B cell (primary cell): ENCODE measurements at regions not wholly inside any gene's neighbourhood (a gene's known extent, or its start where the extent isn't known, plus 50 kb on each side); places are given as distances from the start of the nearest gene placed in this dataset.

Experiments used
- ATAC-seq: fragments of 200-7000 bp; cut with Tn5 transposase; one replicate; pipeline ENCODE4 v1.10.0; 2021; ENCODE audit warnings: low read depth, mild to moderate bottlenecking, moderate number of reproducible peaks, moderate library complexity
- CTCF ChIA-PET: fragments of 350-600 bp; sonication (Branson Sonifier 250); formaldehyde crosslinking; loops from one replicate; lab custom pipeline; 2021; ENCODE audit warnings: antibody characterized with exemption, inconsistent platforms; lab: Charles Lee
- POLR2A ChIA-PET: fragments of 350-600 bp; sonication (Branson Sonifier 250); formaldehyde crosslinking; loops from one replicate; lab custom pipeline; 2021; ENCODE audit warnings: antibody characterized with exemption; lab: Charles Lee
- DNase-seq: peaks from one replicate; pipeline ENCODE4 v3.0.0; 2013
- H2AFZ ChIP-seq: 2 replicates; pipeline ENCODE4 v1.6.1; 2012; ENCODE audit warnings: mild to moderate bottlenecking, low read depth, low read length; ENCODE audit not compliant: insufficient read depth, poor library complexity, severe bottlenecking
- H3K27ac ChIP-seq, 2 donors: 1 replicate in 1 of 2; 2 replicates in 1 of 2; pipeline ENCODE4 v1.5.1; 2012 to 2013; ENCODE audit warnings: low read length in 2 of 2, mild to moderate bottlenecking in 2 of 2, moderate library complexity in 1 of 2
- H3K27me3 ChIP-seq, 4 experiments: fragments of 200-600 bp in 1 of 4; sonication (generic) in 1 of 4; replicated peaks in 1 of 4; 1 replicate in 2 of 4; 2 replicates in 2 of 4; pipeline versions ENCODE4 v1.6.1 to v1.7.0; 2013 to 2016; ENCODE audit warnings: low read length in 3 of 4, mild to moderate bottlenecking in 2 of 4, mixed read lengths in 1 of 4, moderate library complexity in 1 of 4; ENCODE audit not compliant: insufficient read depth in 4 of 4, control insufficient read depth in 3 of 4; ENCODE audit errors: control extremely low read depth in 1 of 4
- H3K36me3 ChIP-seq, 2 experiments: replicated peaks in 1 of 2; 1 replicate in 1 of 2; 2 replicates in 1 of 2; pipeline versions ENCODE4 v1.6.1 to v1.7.1; 2013; ENCODE audit warnings: low read length in 1 of 2; ENCODE audit not compliant: insufficient read depth in 2 of 2, control insufficient read depth in 1 of 2; ENCODE audit errors: control extremely low read depth in 1 of 2, extremely low read depth in 1 of 2
- H3K4me1 ChIP-seq, 2 donors: fragments of 200-600 bp in 1 of 2; sonication (generic) in 1 of 2; 1 replicate in 1 of 2; 2 replicates in 1 of 2; pipeline versions ENCODE4 v1.5.1 to v1.6.1; 2013 to 2017; ENCODE audit warnings: low read length in 2 of 2; ENCODE audit not compliant: control insufficient read depth in 2 of 2, insufficient read depth in 2 of 2
- H3K4me2 ChIP-seq: replicated peaks from 2 replicates; pipeline ENCODE3; 2012; ENCODE audit warnings: mild to moderate bottlenecking, low read depth, low read length; ENCODE audit not compliant: poor library complexity, severe bottlenecking
- H3K4me3 ChIP-seq, 5 experiments: fragments of 200-600 bp in 1 of 5; sonication (generic) in 1 of 5; 1 replicate in 3 of 5; 2 replicates in 2 of 5; pipeline versions ENCODE4 v1.5.1 to v1.7.0; 2011 to 2016; ENCODE audit warnings: low read length in 4 of 5, mild to moderate bottlenecking in 4 of 5, low read depth in 2 of 5, control low read depth in 1 of 5, moderate library complexity in 1 of 5; ENCODE audit not compliant: insufficient read depth in 1 of 5; ENCODE audit errors: control extremely low read depth in 1 of 5, extremely low read depth in 1 of 5
- H3K79me2 ChIP-seq: fragments of 200-600 bp; sonication (generic); one replicate; pipeline ENCODE4 v1.6.0; 2016; ENCODE audit warnings: low read length; ENCODE audit not compliant: control insufficient read depth, insufficient read depth
- H3K9ac ChIP-seq: fragments of 200-600 bp; sonication (generic); 2 replicates; pipeline ENCODE4 v1.6.1; 2017; ENCODE audit warnings: mild to moderate bottlenecking, low read length, moderate library complexity
- H3K9me3 ChIP-seq, 3 donors: one replicate each; pipeline versions ENCODE4 v1.6.1 to v1.7.1; 2013; ENCODE audit warnings: low read length in 2 of 3; ENCODE audit not compliant: control insufficient read depth in 2 of 3, insufficient read depth in 1 of 3; ENCODE audit errors: control extremely low read depth in 1 of 3
- H4K20me1 ChIP-seq: 2 replicates; pipeline ENCODE4 v1.6.0; 2012; ENCODE audit warnings: mild to moderate bottlenecking, low read length; ENCODE audit not compliant: insufficient read depth, control insufficient read depth, poor library complexity, severe bottlenecking
- H3K27ac Mint-ChIP-seq: one replicate; pipeline ENCODE4 v1.8.0; 2021; ENCODE audit warnings: mixed read lengths
- H3K27me3 Mint-ChIP-seq: one replicate; pipeline ENCODE4 v1.8.0; 2021; ENCODE audit warnings: mixed read lengths
- H3K4me1 Mint-ChIP-seq: one replicate; pipeline ENCODE4 v1.8.0; 2021; ENCODE audit warnings: mixed read lengths
- H3K4me3 Mint-ChIP-seq: one replicate; pipeline ENCODE4 v1.8.0; 2021; ENCODE audit warnings: mixed read lengths
- H3K9me3 Mint-ChIP-seq: one replicate; pipeline ENCODE4 v1.8.0; 2022; ENCODE audit warnings: mixed read lengths; ENCODE audit not compliant: insufficient read depth
- EZH2 ChIP-seq: IDR thresholded peaks from 2 replicates; pipeline ENCODE4 v1.6.1; 2012; ENCODE audit warnings: borderline replicate concordance, low read depth, mild to moderate bottlenecking, moderate library complexity, low read length; ENCODE audit not compliant: insufficient read depth, poor library complexity, severe bottlenecking
- WGBS: methylation state at CpG from one replicate; pipeline ENCODE4 v1.1.5; 2013; ENCODE audit warnings: missing lambda C conversion rate; ENCODE audit not compliant: insufficient coverage; 5-methylcytosine and 5-hydroxymethylcytosine counted together
- intact Hi-C: fragments of 100-400 bp; cut with micrococcal nuclease; formaldehyde crosslinking; loops from one replicate; pipeline ENCODE4 v1.10.0; 2022
- TF ChIP-seq, protein P1 (sequence below): fragments of 200-600 bp; IDR thresholded peaks from one replicate; pipeline ENCODE4 v1.8.0; 2022; ENCODE audit warnings: antibody characterized with exemption, mild to moderate bottlenecking

GRCh38 chr2:19140463-19141208, 217.8 kb downstream of the OSR1 start:
- WGBS, result 100% methylated on average over 1 of the region's 3 CpGs
- no peak overlapping the region for H2AFZ ChIP-seq
- H3K9me3 ChIP-seq, result no peaks in the 10 kb centered on the region
- no peak overlapping the region for H3K4me3 Mint-ChIP-seq
- ATAC-seq (no peak), DNase-seq (no peak)
- no peaks in the 10 kb centered on the region for H3K79me2 ChIP-seq
- H3K27me3 Mint-ChIP-seq, result no peaks in the 10 kb centered on the region
- H3K9me3 Mint-ChIP-seq, result no peaks in the 10 kb centered on the region
- H4K20me1 ChIP-seq, result no peaks in the 10 kb centered on the region
- H3K4me1 Mint-ChIP-seq, result no peaks in the 10 kb centered on the region
- H3K4me2 ChIP-seq, result no peak overlapping the region
- POLR2A ChIA-PET, result no interaction called here
- no peak overlapping the region for H3K27ac ChIP-seq
- no peaks in the 10 kb centered on the region for H3K27me3 ChIP-seq
- CTCF ChIA-PET, result no interaction called here
- TF ChIP-seq, protein P1, sequence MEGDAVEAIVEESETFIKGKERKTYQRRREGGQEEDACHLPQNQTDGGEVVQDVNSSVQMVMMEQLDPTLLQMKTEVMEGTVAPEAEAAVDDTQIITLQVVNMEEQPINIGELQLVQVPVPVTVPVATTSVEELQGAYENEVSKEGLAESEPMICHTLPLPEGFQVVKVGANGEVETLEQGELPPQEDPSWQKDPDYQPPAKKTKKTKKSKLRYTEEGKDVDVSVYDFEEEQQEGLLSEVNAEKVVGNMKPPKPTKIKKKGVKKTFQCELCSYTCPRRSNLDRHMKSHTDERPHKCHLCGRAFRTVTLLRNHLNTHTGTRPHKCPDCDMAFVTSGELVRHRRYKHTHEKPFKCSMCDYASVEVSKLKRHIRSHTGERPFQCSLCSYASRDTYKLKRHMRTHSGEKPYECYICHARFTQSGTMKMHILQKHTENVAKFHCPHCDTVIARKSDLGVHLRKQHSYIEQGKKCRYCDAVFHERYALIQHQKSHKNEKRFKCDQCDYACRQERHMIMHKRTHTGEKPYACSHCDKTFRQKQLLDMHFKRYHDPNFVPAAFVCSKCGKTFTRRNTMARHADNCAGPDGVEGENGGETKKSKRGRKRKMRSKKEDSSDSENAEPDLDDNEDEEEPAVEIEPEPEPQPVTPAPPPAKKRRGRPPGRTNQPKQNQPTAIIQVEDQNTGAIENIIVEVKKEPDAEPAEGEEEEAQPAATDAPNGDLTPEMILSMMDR, result no peak
- TF ChIP-seq EZH2, result no peak
- H3K36me3 ChIP-seq, result no peaks in the 10 kb centered on the region
- H3K27ac Mint-ChIP-seq, result no peak overlapping the region
- H3K9ac ChIP-seq, result no peak overlapping the region
- H3K4me1 ChIP-seq, result no peaks in the 10 kb centered on the region
- intact Hi-C loops, result no loop called here
- no peak overlapping the region for H3K4me3 ChIP-seq

- no peaks in the 10 kb centered on the region for H3K27me3 ChIP-seq
- H3K9me3 Mint-ChIP-seq, result no peaks in the 10 kb centered on the region
- no peak for DNase-seq
- H4K20me1 ChIP-seq, result no peaks in the 10 kb centered on the region
- no peak overlapping the region for H3K27ac Mint-ChIP-seq
- H3K4me2 ChIP-seq, result no peak overlapping the region
- H3K9ac ChIP-seq, result no peak overlapping the region
- CTCF ChIA-PET, result no interaction called here
- no peak for TF ChIP-seq EZH2
- TF ChIP-seq, protein P1, result no peak
- H3K27me3 Mint-ChIP-seq, result no peaks in the 10 kb centered on the region
- POLR2A ChIA-PET, result no interaction called here
- no peaks in the 10 kb centered on the region for H3K9me3 ChIP-seq
- no peaks in the 10 kb centered on the region for H3K4me1 Mint-ChIP-seq
- H3K79me2 ChIP-seq, result no peaks in the 10 kb centered on the region
- H2AFZ ChIP-seq, result no peak overlapping the region
- H3K4me1 ChIP-seq, result no peaks in the 10 kb centered on the region
- intact Hi-C loops, result no loop called here
- no CpG with 5 or more reads among the region's 1 CpG for WGBS
- no peak for ATAC-seq
- no peak overlapping the region for H3K4me3 Mint-ChIP-seq
- no peak overlapping the region for H3K4me3 ChIP-seq
- H3K27ac ChIP-seq, result no peak overlapping the region
- no peaks in the 10 kb centered on the region for H3K36me3 ChIP-seq
These were observed 219.0 kb downstream of the OSR1 start for GRCh38 chr2:19139386-19139785.
